GM23338 (cell line): ENCODE measurements at regions not wholly inside any gene's neighbourhood (a gene's known extent, or its start where the extent isn't known, plus 50 kb on each side); places are given as distances from the start of the nearest gene placed in this dataset.

Source experiments
- ATAC-seq: fragments of 200-7000 bp; cut with Tn5 transposase; 3 replicates; pipeline ENCODE4 v1.9.1; 2020
- DNase-seq: peaks from one replicate; pipeline ENCODE4 v3.0.0-alpha.2; 2015; ENCODE audit warnings: low spot score
- H2AFZ ChIP-seq: fragments of 200-600 bp; sonication (generic); 2 replicates; pipeline ENCODE4 v1.8.0; 2016; ENCODE audit warnings: antibody characterized with exemption, mild to moderate bottlenecking, moderate library complexity
- H3F3A ChIP-seq: fragments of 200-600 bp; sonication (generic); replicated peaks from 2 replicates; pipeline ENCODE4 v1.8.0; 2017; ENCODE audit warnings: antibody characterized with exemption, mixed run types, low read depth
- H3K27ac ChIP-seq: fragments of 200-600 bp; sonication (generic); 2 replicates; pipeline ENCODE4 v1.6.1; 2016; ENCODE audit warnings: low read depth
- H3K27me3 ChIP-seq: fragments of 200-600 bp; sonication (generic); 2 replicates; pipeline ENCODE4 v1.8.0; 2016; ENCODE audit warnings: mild to moderate bottlenecking, mixed run types, moderate library complexity; ENCODE audit not compliant: insufficient read depth
- H3K36me3 ChIP-seq: fragments of 200-600 bp; sonication (generic); 2 replicates; pipeline ENCODE4 v1.8.0; 2016; ENCODE audit warnings: mild to moderate bottlenecking; ENCODE audit not compliant: insufficient read depth
- H3K4me1 ChIP-seq: fragments of 200-600 bp; sonication (generic); 2 replicates; pipeline ENCODE4 v1.8.0; 2016; ENCODE audit warnings: mild to moderate bottlenecking, moderate library complexity; ENCODE audit not compliant: insufficient read depth
- H3K4me2 ChIP-seq: fragments of 200-600 bp; sonication (generic); 2 replicates; pipeline ENCODE4 v1.7.1; 2017; ENCODE audit warnings: mixed run types
- H3K4me3 ChIP-seq: fragments of 200-600 bp; sonication (generic); 2 replicates; pipeline ENCODE4 v1.6.1; 2016; ENCODE audit warnings: mixed run types
- H3K79me2 ChIP-seq: fragments of 200-600 bp; sonication (generic); replicated peaks from 2 replicates; pipeline ENCODE4 v1.8.0; 2017; ENCODE audit warnings: mild to moderate bottlenecking; ENCODE audit not compliant: insufficient read depth
- H3K9me2 ChIP-seq: fragments of 200-600 bp; sonication (generic); 2 replicates; pipeline ENCODE4 v1.8.0; 2017; ENCODE audit not compliant: insufficient read depth
- H4K20me1 ChIP-seq: fragments of 200-600 bp; sonication (generic); replicated peaks from 2 replicates; pipeline ENCODE4 v1.8.0; 2017; ENCODE audit warnings: mild to moderate bottlenecking; ENCODE audit not compliant: insufficient read depth
- H3K27ac Mint-ChIP-seq: 2 replicates; pipeline ENCODE4 v1.8.0; 2020; ENCODE audit warnings: inconsistent platforms, mild to moderate bottlenecking, moderate library complexity, mixed read lengths
- H3K27me3 Mint-ChIP-seq: 3 replicates; pipeline ENCODE4 v1.8.0; 2022; ENCODE audit warnings: low read depth, mild to moderate bottlenecking, moderate library complexity, mixed read lengths, inconsistent platforms; ENCODE audit not compliant: insufficient read depth, poor library complexity
- H3K36me3 Mint-ChIP-seq: 3 replicates; pipeline ENCODE4 v1.8.0; 2021; ENCODE audit warnings: low read depth, mild to moderate bottlenecking, inconsistent platforms, moderate library complexity, mixed read lengths
- H3K4me1 Mint-ChIP-seq: 3 replicates; pipeline ENCODE4 v1.8.0; 2020; ENCODE audit warnings: mild to moderate bottlenecking, inconsistent platforms, mixed read lengths
- H3K4me3 Mint-ChIP-seq: 3 replicates; pipeline ENCODE4 v1.8.0; 2021; ENCODE audit warnings: moderate library complexity, mild to moderate bottlenecking, inconsistent platforms, mixed read lengths
- H3K9me3 Mint-ChIP-seq: 3 replicates; pipeline ENCODE4 v1.8.0; 2020; ENCODE audit warnings: moderate library complexity, mild to moderate bottlenecking, inconsistent platforms, mixed read lengths
- ETS1 ChIP-seq: IDR thresholded peaks from 2 replicates; pipeline ENCODE4 v1.6.1; 2016; ENCODE audit warnings: antibody characterized with exemption
- EZH2 ChIP-seq: fragments of 200-600 bp; sonication (generic); IDR thresholded peaks from one replicate; pipeline ENCODE4 v1.8.0; 2017; ENCODE audit warnings: antibody characterized with exemption, mild to moderate bottlenecking, low read depth; ENCODE audit not compliant: unreplicated experiment
- EZH2phosphoT487 ChIP-seq: fragments of 200-600 bp; sonication (generic); IDR thresholded peaks from one replicate; pipeline ENCODE4 v1.8.1; 2018; ENCODE audit warnings: antibody characterized with exemption; ENCODE audit not compliant: unreplicated experiment
- NANOG ChIP-seq: IDR thresholded peaks from 2 replicates; pipeline ENCODE4 v1.6.1; 2016; ENCODE audit warnings: antibody characterized with exemption, borderline replicate concordance
- POLR2AphosphoS5 ChIP-seq: IDR thresholded peaks from 2 replicates; pipeline ENCODE4 v1.6.1; 2016; ENCODE audit warnings: antibody characterized with exemption, low read depth
- ZNF331 ChIP-seq: fragments of 250-450 bp; sonication (Bioruptor Pico); IDR thresholded peaks from 2 replicates; pipeline ENCODE4 v1.5.0; 2020; ENCODE audit warnings: low read depth, mild to moderate bottlenecking, moderate library complexity
- ZNF462 ChIP-seq: fragments of 250-450 bp; sonication (Bioruptor Pico); IDR thresholded peaks from 2 replicates; pipeline ENCODE4 v1.5.0; 2020; ENCODE audit warnings: mild to moderate bottlenecking, moderate library complexity
- TF ChIP-seq, protein P1 (sequence below): IDR thresholded peaks from one replicate; pipeline ENCODE4 v1.6.1; 2018; ENCODE audit warnings: antibody characterized with exemption; ENCODE audit not compliant: unreplicated experiment

DNA sequence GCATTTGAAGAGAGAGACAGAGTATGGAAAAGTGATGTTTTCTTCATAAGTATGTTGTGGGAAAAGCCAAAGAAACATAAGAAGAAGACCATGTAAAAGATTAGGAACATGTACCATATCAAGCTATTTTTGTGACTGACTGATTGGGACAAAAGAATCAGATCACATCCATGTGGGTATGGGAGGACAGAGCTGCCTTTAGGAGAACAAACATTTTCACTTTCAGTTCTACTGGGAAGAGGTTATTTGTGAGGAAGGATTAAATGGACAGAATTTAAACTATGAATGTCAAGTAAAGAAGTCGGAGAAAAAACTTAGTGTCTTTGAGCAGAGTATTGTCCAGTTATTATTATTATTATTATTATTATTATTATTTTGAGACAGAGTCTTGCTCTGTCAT, 124.4 kb upstream of the HCRTR2 start (continued):
- TF ChIP-seq ZNF462 (no peak), NANOG (no peak)

DNA sequence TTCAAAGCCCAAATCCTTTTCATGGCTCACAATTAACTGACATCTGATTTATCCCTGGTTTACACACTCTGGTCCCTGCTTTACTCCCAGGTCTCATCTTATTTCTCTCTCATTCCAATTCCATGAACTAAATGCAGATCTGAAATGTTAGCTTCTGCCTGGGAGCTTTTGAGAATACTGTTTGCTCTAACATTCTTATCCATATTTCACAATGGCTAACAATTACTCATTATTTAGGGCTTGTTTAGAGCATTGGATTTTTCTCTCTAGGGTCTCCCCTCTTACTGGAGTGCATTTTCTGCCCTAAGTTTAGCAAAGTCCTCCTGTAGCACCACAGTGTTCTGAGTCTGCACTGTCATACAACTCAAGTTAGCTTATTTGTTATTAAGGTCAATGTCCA, 121.5 kb upstream of the HCRTR2 start:
- Histone ChIP-seq H3F3A (no peaks in the 10 kb centered on the region), H3K79me2 (no peaks in the 10 kb centered on the region), H3K9me2 (no peaks in the 10 kb centered on the region), H2AFZ (no peak overlapping the region; the same call in 1 of the 2 replicates), H3K27ac (no peak overlapping the region), H3K36me3 (no peaks in the 10 kb centered on the region), H3K4me1 (no peaks in the 10 kb centered on the region), H3K27me3 (no peaks in the 10 kb centered on the region), H3K4me3 (no peak overlapping the region), H4K20me1 (no peaks in the 10 kb centered on the region), H3K4me2 (no peak overlapping the region)
- Mint-ChIP-seq H3K4me3 (no peak overlapping the region), H3K27me3 (peaks cover 2% of the 10 kb centered on the region), H3K4me1 (no peaks in the 10 kb centered on the region), H3K27ac (no peak overlapping the region), H3K36me3 (no peaks in the 10 kb centered on the region), H3K9me3 (no peaks in the 10 kb centered on the region; the same call in 2 of the 3 replicates)
- DNase-seq (no peak), ATAC-seq (no peak)
- TF ChIP-seq, protein P1, sequence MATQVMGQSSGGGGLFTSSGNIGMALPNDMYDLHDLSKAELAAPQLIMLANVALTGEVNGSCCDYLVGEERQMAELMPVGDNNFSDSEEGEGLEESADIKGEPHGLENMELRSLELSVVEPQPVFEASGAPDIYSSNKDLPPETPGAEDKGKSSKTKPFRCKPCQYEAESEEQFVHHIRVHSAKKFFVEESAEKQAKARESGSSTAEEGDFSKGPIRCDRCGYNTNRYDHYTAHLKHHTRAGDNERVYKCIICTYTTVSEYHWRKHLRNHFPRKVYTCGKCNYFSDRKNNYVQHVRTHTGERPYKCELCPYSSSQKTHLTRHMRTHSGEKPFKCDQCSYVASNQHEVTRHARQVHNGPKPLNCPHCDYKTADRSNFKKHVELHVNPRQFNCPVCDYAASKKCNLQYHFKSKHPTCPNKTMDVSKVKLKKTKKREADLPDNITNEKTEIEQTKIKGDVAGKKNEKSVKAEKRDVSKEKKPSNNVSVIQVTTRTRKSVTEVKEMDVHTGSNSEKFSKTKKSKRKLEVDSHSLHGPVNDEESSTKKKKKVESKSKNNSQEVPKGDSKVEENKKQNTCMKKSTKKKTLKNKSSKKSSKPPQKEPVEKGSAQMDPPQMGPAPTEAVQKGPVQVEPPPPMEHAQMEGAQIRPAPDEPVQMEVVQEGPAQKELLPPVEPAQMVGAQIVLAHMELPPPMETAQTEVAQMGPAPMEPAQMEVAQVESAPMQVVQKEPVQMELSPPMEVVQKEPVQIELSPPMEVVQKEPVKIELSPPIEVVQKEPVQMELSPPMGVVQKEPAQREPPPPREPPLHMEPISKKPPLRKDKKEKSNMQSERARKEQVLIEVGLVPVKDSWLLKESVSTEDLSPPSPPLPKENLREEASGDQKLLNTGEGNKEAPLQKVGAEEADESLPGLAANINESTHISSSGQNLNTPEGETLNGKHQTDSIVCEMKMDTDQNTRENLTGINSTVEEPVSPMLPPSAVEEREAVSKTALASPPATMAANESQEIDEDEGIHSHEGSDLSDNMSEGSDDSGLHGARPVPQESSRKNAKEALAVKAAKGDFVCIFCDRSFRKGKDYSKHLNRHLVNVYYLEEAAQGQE, result no peak
- TF ChIP-seq ETS1 (no peak), POLR2AphosphoS5 (no peak), NANOG (no peak), EZH2 (no peak), EZH2phosphoT487 (no peak), ZNF331 (CRISPR knock-in tag) (no peak)
